Fibroblast of skin of scalp (primary cell): ENCODE measurements at regions not wholly inside any gene's neighbourhood (a gene's known extent, or its start where the extent isn't known, plus 50 kb on each side); places are given as distances from the start of the nearest gene placed in this dataset.
"Not testable (repeated sequence)": the region's sequence is repeated elsewhere in the genome, so short reads cannot be mapped to it uniquely, and the experiment has no call there.

ENCODE experiments used
- DNase-seq: peaks from one replicate; pipeline ENCODE4 v3.0.0-alpha.2; 2013

- peak; percentile 95 for DNase-seq
These were observed 79.6 kb upstream of the LAPTM4A start for GRCh38 chr2:20130821-20131645.

GRCh38 chr2:20130160-20130560 lies 78.7 kb upstream of the LAPTM4A start:
- no peak for DNase-seq

DNA sequence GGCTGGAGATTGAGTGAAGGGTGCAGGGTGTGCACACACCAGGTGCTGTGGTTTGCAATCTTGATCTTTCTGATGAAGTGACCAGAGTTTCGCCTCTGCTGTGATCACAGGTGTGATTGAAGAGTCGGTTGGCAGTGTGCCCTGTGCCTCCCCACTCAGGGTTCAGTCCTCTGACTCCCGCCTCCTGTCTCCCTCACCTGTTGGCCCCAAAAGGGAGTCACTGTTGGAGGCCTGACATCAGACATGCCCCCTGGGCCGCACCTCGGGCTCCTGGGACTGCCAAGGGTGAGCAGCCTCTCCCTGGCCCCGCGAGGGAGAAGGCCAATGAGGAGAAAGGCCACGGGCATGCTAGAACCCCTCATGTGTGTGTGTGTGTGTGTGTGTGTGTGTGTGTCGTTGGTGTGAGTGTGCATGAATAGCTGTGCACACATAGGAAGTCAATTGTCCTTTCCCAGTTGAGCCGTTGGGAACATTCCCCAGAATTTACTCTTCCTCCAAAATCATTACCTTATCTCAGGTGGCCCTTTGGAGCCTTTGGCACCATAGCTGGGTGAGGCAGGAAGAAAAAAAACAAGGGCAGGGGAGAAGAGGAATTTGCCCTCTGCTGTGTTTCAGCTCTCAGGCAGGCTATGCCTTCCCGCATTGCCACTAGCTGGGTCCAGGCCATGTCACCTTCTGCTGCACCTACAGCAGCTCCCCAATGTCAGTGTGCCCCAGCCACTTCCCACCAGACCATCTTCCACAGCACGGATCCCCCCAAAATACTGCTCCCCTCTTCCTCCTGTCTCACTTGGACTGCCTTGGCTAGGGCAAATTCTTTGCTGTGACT lies 78.1 kb upstream of the LAPTM4A start:
- DNase-seq: no peak

DNA sequence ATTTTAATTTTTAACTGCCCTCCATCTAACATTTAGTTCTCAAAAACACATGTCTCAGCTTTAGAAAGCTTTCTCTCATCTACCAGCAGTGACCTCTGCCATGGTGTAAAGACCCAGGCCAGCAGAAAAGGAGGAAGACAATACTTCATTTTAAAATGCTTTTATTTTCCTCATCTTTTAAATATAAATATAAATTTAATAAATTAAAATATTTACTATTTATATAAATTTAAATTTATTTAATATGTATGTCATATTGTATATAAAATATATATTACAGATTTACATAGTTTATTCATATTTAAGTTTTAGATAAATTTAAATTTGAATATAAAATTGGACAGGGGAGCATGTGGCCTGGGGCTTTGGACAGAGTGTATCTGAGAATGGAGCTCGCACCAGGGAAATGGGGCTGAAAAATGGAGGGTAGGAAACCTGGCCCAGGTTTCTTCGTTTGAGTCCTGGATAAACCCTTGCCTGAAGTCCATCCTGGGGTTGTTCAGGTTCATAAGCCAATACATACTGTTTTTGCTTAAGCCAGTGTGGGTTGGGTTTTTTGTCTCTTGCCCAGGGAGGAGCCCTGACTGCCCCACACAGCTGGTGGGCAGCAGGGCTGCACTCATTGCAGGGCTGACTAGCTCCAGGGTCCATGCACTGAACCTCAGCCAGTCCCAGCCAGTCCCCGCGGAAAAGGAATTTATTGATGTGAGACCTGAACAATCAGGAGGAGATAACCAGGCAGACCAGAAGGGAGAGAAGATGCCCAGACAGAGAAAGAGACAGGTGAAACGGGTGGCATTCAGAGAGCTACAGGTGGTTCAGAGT lies 77.3 kb upstream of the LAPTM4A start:
- no peak for DNase-seq

GRCh38 chr2:20126469-20126868 lies 75.0 kb upstream of the LAPTM4A start:
- no peak for DNase-seq

DNA sequence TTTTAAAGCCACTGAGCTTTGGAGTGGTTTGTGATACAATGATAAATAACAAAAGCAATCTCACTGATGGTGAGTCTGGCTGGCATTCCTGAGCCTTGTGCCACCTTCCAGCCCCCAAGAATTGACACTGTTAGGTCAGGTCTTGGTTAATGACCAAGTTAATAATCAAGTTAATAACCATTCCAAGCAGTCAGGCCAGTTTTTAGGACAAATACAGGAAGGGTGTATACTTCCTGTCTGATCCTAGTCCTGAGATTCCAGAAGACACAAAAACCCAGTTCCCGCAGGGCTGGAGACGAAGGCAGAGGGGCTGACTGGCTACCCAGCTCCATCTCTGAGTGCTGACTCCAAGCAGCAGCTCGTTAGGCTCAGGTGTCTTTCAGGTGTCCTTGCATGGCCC lies 74.6 kb upstream of the LAPTM4A start:
- no peak for DNase-seq

DNA sequence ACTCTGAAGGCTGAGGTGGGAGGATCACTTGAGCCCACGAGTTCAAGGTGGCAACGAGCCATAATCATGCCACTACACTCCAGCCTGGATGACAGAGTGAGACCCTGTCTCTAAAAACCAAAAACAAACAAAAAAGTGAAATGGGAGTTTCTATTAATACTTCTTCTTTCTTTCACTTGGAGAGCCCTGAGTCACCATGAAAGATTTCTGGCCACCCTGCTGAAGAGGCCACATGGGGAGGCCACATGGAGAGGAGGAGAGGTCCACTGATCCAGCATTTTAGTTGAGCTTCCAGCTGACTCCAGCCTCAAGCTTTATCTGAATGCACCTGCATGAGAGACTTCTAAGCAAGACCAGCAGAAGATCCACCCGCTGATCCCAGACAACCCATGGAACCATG lies 74.2 kb upstream of the LAPTM4A start:
- peak; percentile 57 for DNase-seq

GRCh38 chr2:20125164-20125563 lies 73.7 kb upstream of the LAPTM4A start:
- DNase-seq: no peak

DNA sequence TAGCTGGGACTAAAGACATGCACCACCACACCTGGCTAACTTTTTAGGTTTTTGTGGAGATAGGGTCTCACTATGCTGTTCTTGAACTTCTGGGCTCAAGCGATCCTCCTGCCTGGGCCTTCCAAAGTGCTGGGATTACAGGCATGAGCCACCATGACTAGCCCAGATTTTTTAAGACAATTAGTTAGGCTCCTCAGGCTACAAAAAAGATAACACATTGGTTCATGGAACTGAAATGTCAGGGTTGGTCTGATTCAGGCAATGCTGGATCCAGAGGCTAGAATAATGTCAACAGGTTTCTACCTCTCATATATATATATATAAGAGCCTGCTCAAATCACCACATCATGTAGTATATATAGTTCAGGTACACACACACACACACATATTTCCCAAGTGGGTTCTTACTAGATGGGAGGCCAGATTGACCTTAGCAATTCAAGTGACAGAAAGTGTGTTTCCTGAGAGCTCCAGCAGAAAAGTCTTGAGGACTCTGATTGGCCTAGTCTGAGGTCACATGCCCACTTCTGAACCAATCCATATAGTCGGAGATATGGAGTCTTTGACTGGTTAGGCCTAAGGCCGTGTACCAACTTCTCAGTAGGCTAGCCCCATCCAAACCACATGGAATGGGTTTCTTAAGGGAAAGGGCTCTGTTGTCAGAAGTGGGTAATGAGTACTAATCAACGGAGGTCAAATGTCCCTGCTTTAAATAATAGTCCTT lies 72.6 kb upstream of the LAPTM4A start:
- DNase-seq: no peak

- no peak for DNase-seq
These were observed 71.4 kb upstream of the LAPTM4A start for GRCh38 chr2:20122864-20123263.

- DNase-seq: no peak
These were observed 69.4 kb upstream of the LAPTM4A start for GRCh38 chr2:20120569-20121416.

- no peak for DNase-seq
These were observed 66.6 kb upstream of the LAPTM4A start for GRCh38 chr2:20118051-20118450.

DNA sequence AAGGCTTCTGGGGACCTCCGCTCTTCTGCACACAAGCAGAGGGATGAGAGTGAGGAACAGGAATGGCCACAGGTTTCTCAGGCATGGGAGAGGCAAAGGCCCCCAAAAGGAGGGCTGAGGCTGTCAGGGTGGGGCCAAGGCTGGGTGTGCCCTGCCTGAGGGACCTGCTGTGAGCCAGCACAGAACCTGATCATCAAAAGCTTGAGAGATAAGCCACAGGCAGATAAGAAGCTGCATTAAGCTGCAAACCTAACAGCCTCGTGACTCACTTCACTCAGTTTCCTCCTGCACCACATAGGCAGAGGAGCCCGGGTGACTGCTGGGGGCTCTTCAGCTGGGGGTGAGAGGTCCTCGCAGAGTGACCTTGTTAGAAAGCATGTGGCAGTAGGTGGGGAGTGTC lies 64.5 kb upstream of the LAPTM4A start:
- DNase-seq: no peak

- no peak for DNase-seq
These were observed 63.9 kb upstream of the LAPTM4A start for GRCh38 chr2:20115374-20115773.

DNA sequence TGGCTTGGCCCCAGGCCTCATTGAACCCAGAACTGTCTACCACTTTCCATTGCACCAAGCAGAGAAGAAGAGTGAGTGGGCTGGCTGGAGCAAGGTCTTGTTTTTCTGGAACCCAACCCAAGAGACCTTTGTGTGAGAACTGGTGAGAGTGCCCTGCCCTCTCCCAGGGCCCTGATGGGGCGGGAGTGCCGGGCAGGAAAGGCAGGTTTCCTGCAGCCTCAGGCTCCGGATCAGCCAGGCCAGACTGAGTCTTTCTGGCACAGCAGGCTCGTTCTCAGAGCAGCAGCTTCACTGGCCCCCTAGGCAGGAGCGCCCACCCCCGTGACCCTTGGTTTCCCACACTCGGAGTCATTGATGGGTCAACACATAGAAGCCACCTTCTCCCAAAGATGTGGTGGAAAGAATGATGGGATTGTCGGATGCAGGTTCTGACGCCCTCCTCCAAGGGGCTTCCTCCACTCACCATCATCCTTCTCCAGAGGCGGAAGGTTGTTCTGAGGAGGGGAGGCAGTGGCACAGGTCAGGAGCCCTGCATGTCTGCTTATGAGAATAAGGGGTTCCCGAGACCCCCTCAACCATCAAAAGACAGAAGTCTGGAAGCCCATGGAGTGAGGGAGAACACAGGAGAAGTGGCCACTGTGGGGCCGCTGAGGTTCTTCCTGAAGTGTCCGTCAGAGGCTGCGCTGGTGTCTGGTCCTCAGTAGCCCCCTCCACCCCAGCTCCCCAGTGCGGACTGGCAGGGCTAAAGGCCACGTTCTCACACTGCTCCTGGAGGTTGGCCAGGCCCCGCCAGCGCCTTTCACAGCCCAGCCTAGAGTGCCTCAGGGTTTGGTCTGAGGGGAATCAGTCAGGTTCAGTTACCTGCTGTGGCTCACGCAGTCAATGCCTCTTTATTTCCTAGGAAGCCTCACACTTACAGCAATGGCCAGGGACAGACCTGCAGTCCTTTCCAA lies 62.8 kb upstream of the LAPTM4A start:
- no peak for DNase-seq

DNA sequence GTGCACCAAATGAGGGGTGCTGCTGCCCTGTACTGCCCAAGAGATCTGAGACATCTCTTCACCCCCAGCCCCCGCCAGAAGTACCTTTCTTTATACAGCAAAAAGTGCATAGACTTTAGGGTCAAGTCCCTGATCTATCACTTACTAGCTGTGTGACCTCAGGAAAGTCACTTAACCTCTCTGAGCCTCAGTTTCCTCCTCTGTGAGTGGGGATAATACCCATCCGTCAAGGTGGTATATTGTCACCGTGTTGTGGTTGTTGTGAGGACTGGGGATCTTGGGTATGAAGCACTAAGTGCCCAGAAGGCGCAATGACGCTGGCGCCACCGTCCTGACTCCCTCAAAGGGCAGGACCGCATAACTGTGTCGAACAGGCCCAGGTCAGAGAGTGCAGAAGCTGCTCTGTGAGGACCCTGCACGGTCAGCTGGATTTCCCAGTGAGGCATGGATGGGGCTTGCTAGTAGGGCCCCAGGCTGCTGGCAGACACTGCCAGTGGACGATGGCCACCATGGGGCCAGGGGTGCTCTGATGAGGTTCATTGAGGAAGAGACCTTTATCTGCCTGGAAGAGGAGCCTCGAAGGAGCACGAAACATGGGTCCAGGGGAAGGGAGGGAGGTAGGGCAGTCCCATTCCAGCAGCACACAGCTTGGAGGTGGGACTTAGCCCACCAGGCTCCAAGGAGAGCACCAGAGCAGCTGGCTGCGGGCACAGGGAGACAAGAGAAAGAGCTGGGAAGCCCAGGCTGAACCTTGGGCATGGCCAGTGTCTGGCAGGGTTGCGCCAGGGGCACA lies 61.8 kb upstream of the LAPTM4A start:
- DNase-seq: no peak

GRCh38 chr2:20112361-20112760 lies 60.9 kb upstream of the LAPTM4A start:
- not testable (repeated sequence) for DNase-seq

- DNase-seq: no peak
These were observed 60.1 kb upstream of the LAPTM4A start for GRCh38 chr2:20111311-20112131.
